GM12874 (cell line): ENCODE measurements at regions not wholly inside any gene's neighbourhood (a gene's known extent, or its start where the extent isn't known, plus 50 kb on each side); places are given as distances from the start of the nearest gene placed in this dataset.

Experiments used
- CTCF ChIP-seq: IDR thresholded peaks from 2 replicates; pipeline ENCODE4 v1.5.1; 2011; ENCODE audit warnings: low read depth, mild to moderate bottlenecking, control low read depth, low read length, moderate library complexity; ENCODE audit not compliant: insufficient read depth

GRCh38 chr12:107518868-107519267, 166.7 kb upstream of the PWP1 start:
- TF ChIP-seq CTCF = no peak

- no peak for TF ChIP-seq CTCF
These were observed 165.4 kb upstream of the PWP1 start for GRCh38 chr12:107519906-107520859.

- TF ChIP-seq CTCF = no peak
These were observed 163.7 kb upstream of the PWP1 start for GRCh38 chr12:107521826-107522355.

DNA sequence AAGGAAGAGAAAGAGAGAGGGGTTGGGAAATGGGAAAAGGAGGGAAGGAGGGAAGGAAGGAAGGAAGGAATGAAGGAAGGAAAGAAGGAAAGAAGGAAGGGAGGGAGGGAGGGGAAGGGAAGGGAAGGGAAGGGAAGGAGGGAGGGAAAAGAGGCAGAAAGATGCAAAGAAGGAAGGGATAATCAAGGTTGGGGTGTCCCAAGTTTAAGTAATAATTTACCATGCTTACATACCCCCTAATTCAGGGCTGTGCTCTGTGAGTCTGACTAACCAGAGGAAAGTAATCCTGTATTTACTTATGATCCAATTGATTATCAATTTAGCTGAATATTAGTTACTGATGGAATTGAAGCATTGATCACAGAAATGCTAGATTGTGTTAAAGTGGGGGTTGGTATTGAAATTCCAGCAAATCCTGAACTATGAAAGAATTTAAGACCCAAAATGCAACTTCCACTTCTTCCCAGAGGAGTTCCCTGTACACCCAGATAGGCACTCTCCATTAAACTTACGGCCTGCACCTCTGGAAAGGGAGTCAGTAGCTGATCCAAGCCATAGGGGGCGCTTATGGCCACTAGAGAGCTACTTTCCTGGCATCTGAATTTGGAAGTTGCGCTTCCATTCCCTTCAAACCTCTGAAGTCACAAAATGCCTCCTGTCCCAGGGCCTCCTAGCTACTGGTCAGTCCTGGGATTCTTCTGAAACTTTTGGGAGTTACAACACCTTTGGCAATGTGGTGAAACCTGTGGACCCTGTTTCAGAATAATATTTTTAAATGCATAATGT, 162.7 kb upstream of the PWP1 start:
- peak; percentile 27; the same call in 1 of the 2 replicates for TF ChIP-seq CTCF

DNA sequence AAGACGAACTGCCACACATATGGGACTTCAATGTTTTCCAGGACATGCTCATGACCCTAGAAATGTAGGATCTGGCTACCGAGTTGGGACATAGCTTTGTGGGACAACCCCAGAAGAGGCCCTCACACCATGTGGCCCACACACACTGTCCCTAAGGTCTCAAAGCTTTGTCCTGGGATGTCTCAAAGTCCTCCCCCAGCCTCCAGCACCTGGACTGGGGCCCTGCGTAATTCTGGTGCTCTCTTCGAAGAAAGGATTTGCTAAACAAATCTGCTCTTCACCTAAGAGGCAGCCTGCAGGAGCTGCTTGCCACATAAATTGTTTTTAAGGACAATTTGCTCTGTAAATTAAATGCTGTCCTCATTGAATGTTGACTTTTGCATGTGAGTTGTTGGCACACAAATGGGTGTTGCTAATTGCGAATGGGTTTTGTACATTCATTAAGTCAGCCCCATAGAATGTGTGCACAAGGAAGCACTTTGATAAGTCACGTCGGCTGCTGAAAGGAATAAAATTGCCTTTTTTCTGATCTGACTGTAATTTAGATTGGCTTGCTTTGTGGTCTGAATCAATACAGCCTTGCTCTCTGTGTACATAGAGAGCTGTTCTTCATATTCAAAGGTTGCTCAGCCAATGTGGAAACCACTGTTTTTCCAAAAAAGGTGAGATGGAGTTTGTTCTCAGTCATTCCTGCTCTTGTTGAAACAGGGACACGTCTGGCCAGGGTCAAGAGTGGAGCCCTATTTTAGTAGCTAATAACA, 161.6 kb upstream of the PWP1 start:
- TF ChIP-seq CTCF = no peak

- TF ChIP-seq CTCF = no peak
These were observed 160.4 kb upstream of the PWP1 start for GRCh38 chr12:107525063-107525718.
